ENCODE measurements at regions not wholly inside any gene's neighbourhood (a gene's known extent, or its start where the extent isn't known, plus 50 kb on each side); places are given as distances from the start of the nearest gene placed in this dataset.

- no peak for TF ChIP-seq CTCF (IDR thresholded peaks at IDR 0.05; ENCODE audit: insufficient read depth, low read length, missing control alignments)
- H3K4me3 ChIP-seq (ENCODE audit: low read depth, low read length), result no peak overlapping the region
- ChIA-PET CTCF (no interaction called here), POLR2A (no interaction called here)
- peak; percentile 5 for DNase-seq (ENCODE audit: low read depth, low spot score)
These were observed 237.0 kb upstream of the TSHZ3 start for GRCh38 chr19:31586282-31586681.

GRCh38 chr19:31589109-31589508, 239.9 kb upstream of the TSHZ3 start:
- CTCF ChIA-PET, result no interaction called here

GRCh38 chr19:31591258-31591657, 242.0 kb upstream of the TSHZ3 start:
- ChIA-PET POLR2A (no interaction called here), CTCF (no interaction called here)
- H3K4me3 ChIP-seq (ENCODE audit: low read depth, low read length), result no peak overlapping the region
- TF ChIP-seq CTCF (IDR thresholded peaks at IDR 0.05; ENCODE audit: insufficient read depth, low read length, missing control alignments), result no peak
- no peak for DNase-seq (ENCODE audit: low read depth, low spot score)

More at GRCh38 chr19:31589109-31589508, 239.9 kb upstream of the TSHZ3 start:
- DNase-seq (ENCODE audit: low read depth, low spot score), result no peak
- H3K4me3 ChIP-seq (ENCODE audit: low read depth, low read length), result no peak overlapping the region
- POLR2A ChIA-PET, result no interaction called here
- TF ChIP-seq CTCF (IDR thresholded peaks at IDR 0.05; ENCODE audit: insufficient read depth, low read length, missing control alignments), result no peak

GRCh38 chr19:31592456-31592855, 243.2 kb upstream of the TSHZ3 start:
- ChIA-PET CTCF (no interaction called here), POLR2A (no interaction called here)
- DNase-seq (ENCODE audit: low read depth, low spot score), result no peak
- no peak for TF ChIP-seq CTCF (IDR thresholded peaks at IDR 0.05; ENCODE audit: insufficient read depth, low read length, missing control alignments)
- no peak overlapping the region for H3K4me3 ChIP-seq (ENCODE audit: low read depth, low read length)

GRCh38 chr19:31594701-31595100, 245.5 kb upstream of the TSHZ3 start:
- POLR2A ChIA-PET, result no interaction called here
- DNase-seq (ENCODE audit: low read depth, low spot score), result no peak
- no peak overlapping the region for H3K4me3 ChIP-seq (ENCODE audit: low read depth, low read length)
- TF ChIP-seq CTCF (IDR thresholded peaks at IDR 0.05; ENCODE audit: insufficient read depth, low read length, missing control alignments), result no peak
- CTCF ChIA-PET, result no interaction called here

GRCh38 chr19:31595521-31595920, 246.3 kb upstream of the TSHZ3 start:
- no peak for TF ChIP-seq CTCF (IDR thresholded peaks at IDR 0.05; ENCODE audit: insufficient read depth, low read length, missing control alignments)
- no peak for DNase-seq (ENCODE audit: low read depth, low spot score)
- POLR2A ChIA-PET, result no interaction called here
- CTCF ChIA-PET, result no interaction called here
- H3K4me3 ChIP-seq (ENCODE audit: low read depth, low read length), result no peak overlapping the region

All from AG04449 (cell line).